Activated CD4-positive, alpha-beta memory T cell treated with anti-CD3 and anti-CD28 coated beads for 36 hours (primary cell): ENCODE measurements at regions not wholly inside any gene's neighbourhood (a gene's known extent, or its start where the extent isn't known, plus 50 kb on each side); places are given as distances from the start of the nearest gene placed in this dataset.

Experiments used
- CTCF ChIA-PET: fragments of 350-600 bp; sonication (Branson Sonifier 250); formaldehyde crosslinking; loops from one replicate; lab custom pipeline; 2021; ENCODE audit warnings: antibody characterized with exemption, inconsistent platforms; lab: Charles Lee
- POLR2A ChIA-PET: fragments of 350-600 bp; sonication (Branson Sonifier 250); formaldehyde crosslinking; loops from one replicate; lab custom pipeline; 2021; ENCODE audit warnings: antibody characterized with exemption; lab: Charles Lee
- DNase-seq: peaks from one replicate; pipeline ENCODE4 v3.0.0-alpha.2; 2020
- H3K27ac Mint-ChIP-seq: one replicate; pipeline ENCODE4 v1.8.0; 2021; ENCODE audit warnings: mixed read lengths
- H3K27me3 Mint-ChIP-seq: one replicate; pipeline ENCODE4 v1.8.0; 2021; ENCODE audit warnings: mixed read lengths
- H3K36me3 Mint-ChIP-seq: one replicate; pipeline ENCODE4 v1.8.0; 2021; ENCODE audit warnings: mixed read lengths
- H3K4me1 Mint-ChIP-seq: one replicate; pipeline ENCODE4 v1.8.0; 2021; ENCODE audit warnings: low read depth, mixed read lengths
- H3K4me3 Mint-ChIP-seq: one replicate; pipeline ENCODE4 v1.8.0; 2021; ENCODE audit warnings: mild to moderate bottlenecking, mixed read lengths
- H3K9me3 Mint-ChIP-seq: one replicate; pipeline ENCODE4 v1.8.0; 2021; ENCODE audit warnings: mixed read lengths
- intact Hi-C: fragments of 100-400 bp; cut with micrococcal nuclease; formaldehyde crosslinking; loops from one replicate; pipeline ENCODE4 v1.15.1; 2023

DNA sequence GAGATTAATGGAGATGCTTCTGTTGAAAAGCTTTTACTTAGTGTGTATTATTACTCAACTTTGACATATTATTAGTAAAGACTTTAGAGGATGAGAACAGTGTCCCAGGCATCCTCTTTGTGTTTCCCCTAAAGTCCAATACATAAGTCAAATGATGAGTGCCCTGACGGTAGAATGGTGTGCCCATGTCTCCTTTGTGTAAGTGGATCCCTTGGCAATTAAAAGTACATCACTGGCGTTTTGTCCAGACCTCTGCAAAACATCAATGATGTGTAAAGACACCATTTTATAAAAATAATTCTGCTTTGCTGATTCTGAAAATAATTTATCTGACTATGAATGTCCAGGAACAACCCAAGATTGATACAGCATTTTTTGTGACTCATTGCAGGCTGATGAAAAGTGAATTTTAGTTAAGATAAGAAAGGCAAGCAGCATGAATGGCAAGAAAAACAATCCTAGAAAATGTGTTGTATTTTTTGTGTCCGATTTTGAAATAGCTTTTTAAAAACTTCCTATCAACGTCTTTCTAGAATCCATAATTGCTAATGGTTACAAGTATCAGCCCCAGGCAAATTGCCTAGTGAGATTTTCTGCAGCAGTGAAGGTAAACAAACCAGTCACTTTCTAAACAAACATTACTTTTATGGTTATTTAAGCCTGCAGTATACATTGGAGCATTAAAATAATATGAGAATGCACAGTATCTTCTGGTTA, 251.5 kb downstream of the PTPRC start:
- Mint-ChIP-seq H3K36me3 (no peaks in the 10 kb centered on the region), H3K9me3 (no peaks in the 10 kb centered on the region), H3K27ac (no peak overlapping the region), H3K4me1 (no peaks in the 10 kb centered on the region), H3K4me3 (no peak overlapping the region), H3K27me3 (no peaks in the 10 kb centered on the region)
- CTCF ChIA-PET = interaction anchor here (1.1 kb wide), 1 partner anchor 12 kb away, joined by 3 read pairs; no protein-coding TSS in a partner anchor
- DNase-seq = no peak
- POLR2A ChIA-PET = no interaction called here
- intact Hi-C loops = no loop called here

DNA sequence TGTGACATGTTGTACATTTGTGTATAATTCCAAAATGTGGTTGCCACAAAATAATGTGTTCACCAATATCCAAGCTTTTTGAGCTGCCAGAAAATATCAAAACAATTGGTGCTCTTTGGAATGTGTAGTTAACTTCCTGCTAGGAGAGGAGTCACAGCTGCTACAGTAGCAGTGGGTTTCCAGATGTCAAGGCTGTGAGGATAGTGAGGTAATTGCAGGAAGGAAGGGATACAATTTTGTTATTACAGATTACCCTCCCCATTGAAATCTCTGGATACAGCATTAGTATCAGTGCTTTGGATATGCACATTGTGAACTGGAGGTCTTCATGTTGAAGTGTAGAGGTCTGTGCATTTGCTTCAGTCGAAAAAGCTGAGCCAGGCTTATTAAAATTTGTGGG, 253.2 kb downstream of the PTPRC start:
- ChIA-PET POLR2A (no interaction called here), CTCF (no interaction called here)
- Mint-ChIP-seq H3K4me3 (no peak overlapping the region), H3K36me3 (no peaks in the 10 kb centered on the region), H3K9me3 (no peaks in the 10 kb centered on the region), H3K4me1 (no peaks in the 10 kb centered on the region), H3K27ac (no peak overlapping the region), H3K27me3 (no peaks in the 10 kb centered on the region)
- DNase-seq = no peak
- intact Hi-C loops = no loop called here

DNA sequence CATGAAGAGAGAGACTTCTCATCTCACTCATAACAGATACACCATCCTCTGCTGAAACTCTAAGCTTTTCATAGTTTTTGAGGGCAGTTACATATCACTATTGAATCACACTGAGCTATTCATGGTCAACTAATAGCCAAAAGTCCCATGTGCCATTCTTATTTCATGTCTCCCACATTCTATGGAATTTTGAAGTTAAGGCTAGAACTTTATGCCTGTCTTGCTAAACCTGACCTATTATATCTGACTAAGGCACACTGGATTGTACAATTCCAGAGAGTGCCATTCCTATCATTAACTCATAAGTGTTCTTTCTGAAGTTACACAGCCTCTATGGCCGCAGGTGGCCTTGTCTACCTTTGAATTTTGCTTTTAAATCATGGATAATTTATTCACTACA, 254.3 kb downstream of the PTPRC start:
- DNase-seq = no peak
- Mint-ChIP-seq H3K36me3 (no peaks in the 10 kb centered on the region), H3K4me3 (no peak overlapping the region), H3K27ac (no peak overlapping the region), H3K27me3 (no peaks in the 10 kb centered on the region), H3K4me1 (no peaks in the 10 kb centered on the region), H3K9me3 (no peaks in the 10 kb centered on the region)
- intact Hi-C loops = no loop called here
- ChIA-PET POLR2A (interaction anchor here (0.7 kb wide), 1 partner anchor 105 kb away, joined by 3 read pairs; no protein-coding TSS in a partner anchor), CTCF (no interaction called here)

DNA sequence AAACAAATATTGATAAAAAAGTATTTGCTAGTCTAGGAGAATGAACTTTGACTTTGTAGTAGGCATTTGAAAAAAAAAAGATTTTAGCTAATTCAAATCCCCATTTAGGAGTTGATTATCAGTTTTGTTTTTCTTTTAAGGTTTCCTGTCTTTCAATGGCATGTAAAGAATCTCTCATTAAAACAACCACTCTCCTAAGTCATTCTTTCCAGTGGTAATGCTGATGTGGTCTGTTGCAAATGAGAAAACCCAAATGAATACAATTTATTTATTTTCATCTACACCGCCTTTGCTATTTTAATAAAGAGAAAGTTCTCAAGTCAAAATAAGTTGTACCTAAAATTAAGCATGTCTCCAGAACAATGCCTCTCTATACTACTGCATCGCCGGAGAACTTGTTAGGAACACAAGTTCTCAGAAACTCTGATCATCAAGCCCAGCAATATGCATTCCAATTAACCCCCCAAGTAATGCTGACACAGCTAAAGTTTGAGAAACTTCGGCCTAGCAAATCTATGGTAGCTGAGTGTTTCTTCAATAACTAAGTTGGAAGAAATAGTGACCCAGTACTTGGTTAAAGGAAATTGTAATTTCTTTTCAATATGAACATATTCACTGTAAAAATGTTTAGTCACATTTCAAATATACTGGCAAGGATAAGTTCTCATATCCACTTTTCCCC, 255.1 kb downstream of the PTPRC start:
- Mint-ChIP-seq H3K9me3 (no peaks in the 10 kb centered on the region), H3K27me3 (no peaks in the 10 kb centered on the region)

DNA sequence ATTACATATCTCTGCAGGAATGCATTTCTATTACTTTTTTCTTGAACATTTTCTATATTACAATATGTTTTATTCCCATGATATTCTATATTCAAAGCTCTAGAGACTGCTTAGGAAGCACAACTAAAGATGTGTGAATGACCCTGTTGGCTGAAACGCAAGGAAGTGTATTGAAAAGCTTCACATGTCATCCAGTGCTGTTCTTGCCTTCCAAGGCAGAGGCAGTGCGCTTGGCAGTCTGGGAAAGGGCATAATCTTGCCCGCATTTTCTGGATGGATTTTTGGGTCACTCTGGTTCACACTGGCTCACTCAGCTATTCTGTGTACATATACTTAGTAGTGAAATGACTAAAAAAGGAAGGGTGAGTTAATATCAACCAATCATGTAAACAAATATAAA, 262.4 kb downstream of the PTPRC start:
- no peaks in the 10 kb centered on the region for H3K36me3 Mint-ChIP-seq
- DNase-seq = no peak
- H3K4me3 Mint-ChIP-seq = no peak overlapping the region
- ChIA-PET CTCF (interaction anchor here (0.7 to 0.9 kb wide), 2 partner anchors 10 to 83 kb away, joined by 3 read pairs; no protein-coding TSS in a partner anchor), POLR2A (no interaction called here)
- no peaks in the 10 kb centered on the region for H3K27me3 Mint-ChIP-seq
- no peaks in the 10 kb centered on the region for H3K9me3 Mint-ChIP-seq
- no peak overlapping the region for H3K27ac Mint-ChIP-seq
- peaks cover 6% of the 10 kb centered on the region for H3K4me1 Mint-ChIP-seq
- intact Hi-C loops = no loop called here

More for the DNA sequence above, 255.1 kb downstream of the PTPRC start:
- no peak for DNase-seq
- ChIA-PET POLR2A (interaction anchor here (0.7 kb wide), 1 partner anchor 105 kb away, joined by 3 read pairs; no protein-coding TSS in a partner anchor), CTCF (no interaction called here)
- H3K36me3 Mint-ChIP-seq = no peaks in the 10 kb centered on the region
- H3K4me3 Mint-ChIP-seq = no peak overlapping the region
- H3K27ac Mint-ChIP-seq = no peak overlapping the region
- intact Hi-C loops = no loop called here
- H3K4me1 Mint-ChIP-seq = no peaks in the 10 kb centered on the region

DNA sequence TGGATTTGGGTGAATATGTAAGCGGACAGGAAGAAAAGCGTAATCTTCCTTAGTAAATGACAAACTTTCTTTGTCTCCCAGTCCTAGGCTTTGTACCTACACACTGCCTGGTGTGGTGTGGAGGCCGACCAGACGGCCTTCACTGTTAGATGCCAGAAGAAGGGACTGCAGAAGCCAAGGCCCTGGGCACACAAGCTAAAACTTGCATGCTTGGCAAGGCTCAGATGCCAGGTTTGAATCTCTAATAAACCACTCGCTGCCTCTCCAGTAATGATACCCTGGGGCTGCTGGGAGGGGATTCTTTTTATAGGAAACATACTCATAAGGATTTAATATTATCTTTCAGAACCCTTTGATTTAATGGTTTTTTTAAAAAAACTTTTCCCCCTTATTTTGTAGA, 263.8 kb downstream of the PTPRC start:
- Mint-ChIP-seq H3K27me3 (peaks cover 2% of the 10 kb centered on the region), H3K4me3 (no peak overlapping the region), H3K27ac (no peak overlapping the region), H3K9me3 (no peaks in the 10 kb centered on the region), H3K36me3 (no peaks in the 10 kb centered on the region), H3K4me1 (peaks cover 18% of the 10 kb centered on the region)
- ChIA-PET POLR2A (no interaction called here), CTCF (no interaction called here)
- no peak for DNase-seq
- intact Hi-C loops = no loop called here

DNA sequence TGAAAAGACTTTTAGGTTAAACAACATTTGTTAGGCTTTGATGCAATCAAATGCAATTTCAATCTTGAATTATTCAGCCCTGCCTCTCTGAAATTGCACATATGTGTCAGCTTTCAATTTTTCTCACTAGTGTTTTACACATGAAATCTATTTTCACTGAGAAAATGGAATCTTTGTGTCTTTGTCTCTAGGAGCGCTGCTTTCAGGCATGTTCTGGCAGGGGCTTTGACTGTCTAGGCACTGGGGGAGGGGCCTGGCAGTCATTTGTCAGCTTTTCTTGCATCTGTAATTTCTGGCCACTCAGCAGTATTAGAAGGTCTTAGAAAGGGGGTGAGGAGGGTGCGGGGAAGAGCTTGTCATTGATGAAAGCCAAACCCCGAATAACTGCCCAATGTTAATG, 264.4 kb downstream of the PTPRC start:
- POLR2A ChIA-PET = no interaction called here
- no peaks in the 10 kb centered on the region for H3K36me3 Mint-ChIP-seq
- CTCF ChIA-PET = no interaction called here
- no peak overlapping the region for H3K4me3 Mint-ChIP-seq
- H3K27ac Mint-ChIP-seq = no peak overlapping the region
- intact Hi-C loops = no loop called here
- no peak for DNase-seq
- no peaks in the 10 kb centered on the region for H3K9me3 Mint-ChIP-seq
- peaks cover 18% of the 10 kb centered on the region for H3K4me1 Mint-ChIP-seq
- H3K27me3 Mint-ChIP-seq = peaks cover 2% of the 10 kb centered on the region

DNA sequence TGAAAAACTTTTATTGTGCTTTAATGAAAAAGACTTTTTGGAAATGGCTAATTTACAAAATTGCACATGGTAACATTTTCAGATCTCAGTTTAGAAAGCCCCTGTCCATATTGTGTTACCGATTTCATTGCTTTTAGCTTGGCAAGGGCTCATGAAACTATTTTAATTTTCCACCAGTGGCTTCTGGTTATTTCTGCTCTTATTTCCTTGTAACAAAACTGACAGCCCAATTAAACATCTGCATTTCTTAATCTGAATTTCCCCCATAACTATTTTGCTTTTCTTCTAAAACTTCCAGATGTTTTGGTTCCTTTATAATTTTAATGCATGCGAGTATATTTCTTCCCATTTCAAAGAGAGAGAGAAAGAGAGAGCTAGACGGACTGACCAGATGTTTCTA, 264.8 kb downstream of the PTPRC start:
- no peaks in the 10 kb centered on the region for H3K9me3 Mint-ChIP-seq
- H3K4me3 Mint-ChIP-seq = no peak overlapping the region
- H3K4me1 Mint-ChIP-seq = peaks cover 20% of the 10 kb centered on the region
- CTCF ChIA-PET = no interaction called here
- H3K36me3 Mint-ChIP-seq = no peaks in the 10 kb centered on the region
- intact Hi-C loops = no loop called here
- DNase-seq = no peak
- H3K27ac Mint-ChIP-seq = no peak overlapping the region
- POLR2A ChIA-PET = no interaction called here
- H3K27me3 Mint-ChIP-seq = peaks cover 2% of the 10 kb centered on the region

DNA sequence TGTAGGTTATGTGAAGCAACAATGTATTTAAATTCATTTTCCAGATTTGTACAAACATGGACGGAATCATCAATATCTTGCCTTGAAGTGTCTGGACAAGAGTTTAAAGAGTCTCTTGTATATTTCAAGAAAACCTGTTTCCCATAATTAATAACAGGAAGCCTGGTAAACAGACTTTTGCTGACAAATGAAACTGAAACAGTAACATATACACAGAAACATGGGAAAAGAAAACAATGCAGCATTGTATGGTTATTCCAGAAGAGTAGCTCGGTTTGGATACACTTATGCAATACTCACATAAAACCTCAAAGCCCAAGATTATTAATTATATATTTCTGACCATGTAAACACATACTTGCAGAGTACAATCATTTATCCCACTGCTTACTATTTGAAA, 265.5 kb downstream of the PTPRC start:
- CTCF ChIA-PET = no interaction called here
- Mint-ChIP-seq H3K4me3 (no peak overlapping the region), H3K27me3 (peaks cover 2% of the 10 kb centered on the region), H3K27ac (no peak overlapping the region), H3K4me1 (peaks cover 20% of the 10 kb centered on the region), H3K36me3 (no peaks in the 10 kb centered on the region), H3K9me3 (no peaks in the 10 kb centered on the region)
- POLR2A ChIA-PET = interaction anchor here (1.2 kb wide), 1 partner anchor 299 kb away, joined by 3 read pairs; no protein-coding TSS in a partner anchor
- intact Hi-C loops = no loop called here
- DNase-seq = no peak

DNA sequence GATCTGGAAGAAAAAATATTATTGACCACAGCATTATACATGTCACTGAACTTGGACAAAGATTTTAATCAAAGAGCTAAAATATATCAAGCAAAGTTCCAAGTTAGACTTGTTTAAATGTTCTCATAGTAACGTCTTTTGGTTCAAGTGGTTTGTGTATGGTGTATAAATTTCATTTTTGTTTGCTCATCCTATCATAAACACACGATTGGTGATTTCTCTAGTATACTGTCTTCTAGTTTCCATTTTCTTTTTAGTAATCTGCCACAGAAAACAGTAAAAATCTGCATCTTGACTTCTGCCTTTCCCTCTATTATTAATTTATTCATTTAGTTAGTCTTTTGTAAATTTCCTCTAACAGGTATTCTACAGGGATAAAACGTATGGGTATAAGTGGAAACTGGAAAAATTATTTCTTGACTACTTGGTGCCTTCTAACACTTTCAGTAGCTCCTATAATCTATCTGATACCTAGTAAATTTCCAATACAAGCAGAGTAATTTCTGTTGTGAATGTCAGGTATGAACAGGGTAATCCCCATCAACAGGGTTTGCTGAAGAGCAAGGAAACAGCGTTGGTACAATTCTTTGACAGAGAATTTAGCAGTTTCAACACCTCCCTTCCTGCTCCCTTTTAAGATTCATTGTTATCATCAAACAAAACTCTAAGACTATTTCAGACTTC, 268.0 kb downstream of the PTPRC start:
- POLR2A ChIA-PET = no interaction called here
- Mint-ChIP-seq H3K4me1 (peaks cover 22% of the 10 kb centered on the region), H3K36me3 (no peaks in the 10 kb centered on the region)

DNA sequence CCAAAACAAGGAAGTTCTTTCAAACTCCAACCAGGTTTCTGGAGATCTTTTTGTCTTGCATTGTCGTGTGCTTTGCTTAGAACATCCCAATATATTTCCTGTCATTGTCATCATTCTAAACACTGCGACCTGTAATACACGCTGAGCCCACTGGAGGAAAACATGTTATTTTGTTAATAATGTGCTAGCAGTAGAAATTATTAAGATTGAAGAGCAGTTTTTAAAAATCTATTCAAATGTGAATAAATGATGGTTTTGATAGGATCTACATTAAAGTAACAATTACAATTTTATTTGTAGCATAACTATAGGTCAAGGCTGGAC, 268.5 kb downstream of the PTPRC start:
- Mint-ChIP-seq H3K27me3 (peaks cover 2% of the 10 kb centered on the region), H3K4me3 (no peak overlapping the region), H3K27ac (no peak overlapping the region), H3K36me3 (no peaks in the 10 kb centered on the region), H3K4me1 (peaks cover 22% of the 10 kb centered on the region), H3K9me3 (no peaks in the 10 kb centered on the region)
- DNase-seq = no peak
- intact Hi-C loops = no loop called here
- ChIA-PET POLR2A (no interaction called here), CTCF (interaction anchor here (0.6 kb wide), 1 partner anchor 22 kb away, joined by 3 read pairs; no protein-coding TSS in a partner anchor)

More for the DNA sequence above, 268.0 kb downstream of the PTPRC start:
- Mint-ChIP-seq H3K27ac (no peak overlapping the region), H3K27me3 (peaks cover 2% of the 10 kb centered on the region), H3K9me3 (no peaks in the 10 kb centered on the region), H3K4me3 (no peak overlapping the region)
- intact Hi-C loops = no loop called here
- DNase-seq = no peak
- CTCF ChIA-PET = interaction anchor here (1.0 kb wide), 1 partner anchor 206 kb away, joined by 4 read pairs; no protein-coding TSS in a partner anchor

DNA sequence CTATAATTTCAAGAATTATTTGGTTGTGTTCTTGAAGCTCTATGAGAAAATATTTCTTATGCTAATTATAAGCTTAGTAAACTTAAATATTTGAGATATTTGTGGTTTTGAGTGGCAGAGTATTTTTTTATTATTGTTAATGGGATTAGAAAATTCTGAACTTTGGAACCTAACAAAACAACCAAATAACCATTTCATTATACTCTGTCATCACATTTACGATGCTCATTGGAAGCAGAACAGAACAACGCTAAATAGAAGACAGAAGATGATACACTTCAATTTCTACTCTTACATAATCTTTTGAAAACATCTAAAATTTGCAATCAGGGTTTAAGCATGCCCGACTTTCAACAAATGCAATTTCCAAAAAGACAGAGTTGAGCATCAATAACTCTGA, 270.2 kb downstream of the PTPRC start:
- DNase-seq = no peak
- no peak overlapping the region for H3K4me3 Mint-ChIP-seq
- ChIA-PET CTCF (no interaction called here), POLR2A (no interaction called here)
- intact Hi-C loops = no loop called here
- H3K36me3 Mint-ChIP-seq = no peaks in the 10 kb centered on the region
- H3K27ac Mint-ChIP-seq = no peak overlapping the region
- H3K27me3 Mint-ChIP-seq = peaks cover 2% of the 10 kb centered on the region
- peaks cover 20% of the 10 kb centered on the region for H3K4me1 Mint-ChIP-seq
- H3K9me3 Mint-ChIP-seq = no peaks in the 10 kb centered on the region
